ENCODE measurements at regions not wholly inside any gene's neighbourhood (a gene's known extent, or its start where the extent isn't known, plus 50 kb on each side); places are given as distances from the start of the nearest gene placed in this dataset.

GRCh38 chr5:88548136-88548805 lies 279.6 kb upstream of the TMEM161B start:
- Histone ChIP-seq H2AFZ (ENCODE audit: low read length) (no peak overlapping the region), H3K27ac (ENCODE audit: extremely low read length, insufficient read depth, low read length) (no peak overlapping the region), H3K4me3 (replicated peaks in 1 of 3; ENCODE audit: insufficient read depth in 1 of 3, low read depth in 2 of 3, low read length in 3 of 3) (no peak overlapping the region), H3K4me2 (ENCODE audit: low read depth, low read length) (no peak overlapping the region), H3K4me1 (ENCODE audit: insufficient read depth, low read length) (no peaks in the 10 kb centered on the region), H3K27me3 (ENCODE audit: control insufficient read depth in 1 of 2, insufficient read depth in 2 of 2, low read length in 2 of 2) (no peaks in the 10 kb centered on the region), H3K79me2 (ENCODE audit: insufficient read depth, low read length) (no peaks in the 10 kb centered on the region), H3K9ac (ENCODE audit: insufficient read depth, low read depth, low read length) (no peak overlapping the region), H3K36me3 (replicated peaks in 1 of 2; ENCODE audit: control insufficient read depth in 1 of 2, insufficient read depth in 2 of 2, low read length in 2 of 2) (no peaks in the 10 kb centered on the region), H3K9me3 (ENCODE audit: low read length) (no peaks in the 10 kb centered on the region), H4K20me1 (ENCODE audit: insufficient read depth, low read length) (no peaks in the 10 kb centered on the region)
- intact Hi-C loops (cut with micrococcal nuclease; ENCODE audit: unreplicated experiment) (no loop called here), in situ Hi-C loops (cut with HindIII; ENCODE audit: extremely low pct_ligation_motif_present, low pct_unique_long_range_greater_than_20kb) (no loop called here)
- ChIA-PET CTCF (ENCODE audit: low intra/inter-chr PET ratio, low total read pairs) (no interaction called here), POLR2A (no interaction called here)
- DNase-seq (ENCODE audit: low spot score) (no peak), ATAC-seq (no peak), FAIRE-seq (no peak)
- WGBS (ENCODE audit: low lambda C conversion rate), result 4% methylated on average over 4 of the region's 4 CpGs
- no TSS peak for BruUV-seq (replicated peaks)
- TF ChIP-seq AKNA (CRISPR knock-in tag; IDR thresholded peaks at IDR 0.05; ENCODE audit: borderline replicate concordance) (no peak), MYPOP (CRISPR knock-in tag; IDR thresholded peaks at IDR 0.05) (no peak), ZNF292 (CRISPR knock-in tag; IDR thresholded peaks at IDR 0.05; ENCODE audit: borderline replicate concordance, low read depth) (no peak)
